GM23248 (cell line): ENCODE measurements at regions not wholly inside any gene's neighbourhood (a gene's known extent, or its start where the extent isn't known, plus 50 kb on each side); places are given as distances from the start of the nearest gene placed in this dataset.

Source experiments
- EZH2 ChIP-seq: fragments of 200-600 bp; sonication (generic); IDR thresholded peaks from 2 replicates; pipeline ENCODE4 v1.6.1; 2018; ENCODE audit warnings: antibody characterized with exemption, mild to moderate bottlenecking; ENCODE audit not compliant: insufficient read depth, poor library complexity, severe bottlenecking
- EZH2phosphoT487 ChIP-seq: fragments of 200-600 bp; sonication (generic); IDR thresholded peaks from 2 replicates; pipeline ENCODE4 v1.6.1; 2018; ENCODE audit warnings: antibody characterized with exemption, moderate library complexity, mild to moderate bottlenecking, low read depth; ENCODE audit not compliant: insufficient read depth

DNA sequence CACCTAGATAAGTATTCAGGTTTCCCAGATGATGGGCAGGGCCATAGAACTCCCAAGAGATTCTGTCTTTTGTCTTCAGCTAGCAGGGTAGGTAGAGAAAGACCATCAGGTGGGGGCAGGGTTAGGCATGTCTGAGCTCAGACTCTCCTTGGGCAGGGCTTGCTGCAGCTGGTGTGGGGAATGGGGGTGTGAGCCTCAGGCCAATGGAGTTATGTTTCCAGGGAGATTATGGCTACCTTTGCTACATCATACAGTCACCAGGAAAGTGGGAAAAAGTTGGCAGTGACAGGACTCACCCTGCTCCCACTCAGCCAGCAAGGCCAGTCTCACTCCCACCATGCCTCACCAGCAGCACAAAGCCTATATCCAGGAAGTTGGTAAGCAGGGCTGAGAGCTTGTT is 77.8 kb downstream of the DRAM2 start:
- TF ChIP-seq EZH2phosphoT487 (no peak), EZH2 (no peak)
